ENCODE measurements at regions not wholly inside any gene's neighbourhood (a gene's known extent, or its start where the extent isn't known, plus 50 kb on each side); places are given as distances from the start of the nearest gene placed in this dataset.

- DNase-seq (ENCODE audit: low read depth) = no peak
- in situ Hi-C loops (cut with HindIII; ENCODE audit: low pct_unique_long_range_greater_than_20kb, low sequenced_read_pairs) = no loop called here
These were observed 306.4 kb downstream of the CXXC4 start for GRCh38 chr4:104188301-104188700.

- in situ Hi-C loops (cut with HindIII; ENCODE audit: low pct_unique_long_range_greater_than_20kb, low sequenced_read_pairs) = no loop called here
- DNase-seq (ENCODE audit: low read depth) = no peak
These were observed 325.3 kb downstream of the CXXC4 start for GRCh38 chr4:104169437-104169836.

- DNase-seq (ENCODE audit: low read depth) = no peak
- in situ Hi-C loops (cut with HindIII; ENCODE audit: low pct_unique_long_range_greater_than_20kb, low sequenced_read_pairs) = no loop called here
These were observed 327.9 kb downstream of the CXXC4 start for GRCh38 chr4:104166749-104167148.

GRCh38 chr4:104163820-104164219 is 330.9 kb downstream of the CXXC4 start:
- no peak for DNase-seq (ENCODE audit: low read depth)
- in situ Hi-C loops (cut with HindIII; ENCODE audit: low pct_unique_long_range_greater_than_20kb, low sequenced_read_pairs) = no loop called here

- no peak for DNase-seq (ENCODE audit: low read depth)
- in situ Hi-C loops (cut with HindIII; ENCODE audit: low pct_unique_long_range_greater_than_20kb, low sequenced_read_pairs) = no loop called here
These were observed 348.6 kb downstream of the CXXC4 start for GRCh38 chr4:104146048-104146447.

GRCh38 chr4:104138116-104138515 is 356.6 kb downstream of the CXXC4 start:
- in situ Hi-C loops (cut with HindIII; ENCODE audit: low pct_unique_long_range_greater_than_20kb, low sequenced_read_pairs) = no loop called here
- DNase-seq (ENCODE audit: low read depth) = no peak

- DNase-seq (ENCODE audit: low read depth) = no peak
- in situ Hi-C loops (cut with HindIII; ENCODE audit: low pct_unique_long_range_greater_than_20kb, low sequenced_read_pairs) = no loop called here
These were observed 365.5 kb downstream of the CXXC4 start for GRCh38 chr4:104129243-104129642.

GRCh38 chr4:104128850-104129213 is 365.9 kb downstream of the CXXC4 start:
- peak; percentile 50 for DNase-seq (ENCODE audit: low read depth)

GRCh38 chr4:104128031-104128849 is 366.5 kb downstream of the CXXC4 start:
- in situ Hi-C loops (cut with HindIII; ENCODE audit: low pct_unique_long_range_greater_than_20kb, low sequenced_read_pairs) = no loop called here
- no peak for DNase-seq (ENCODE audit: low read depth)

More at GRCh38 chr4:104128850-104129213, 365.9 kb downstream of the CXXC4 start:
- in situ Hi-C loops (cut with HindIII; ENCODE audit: low pct_unique_long_range_greater_than_20kb, low sequenced_read_pairs) = no loop called here

- in situ Hi-C loops (cut with HindIII; ENCODE audit: low pct_unique_long_range_greater_than_20kb, low sequenced_read_pairs) = no loop called here
- DNase-seq (ENCODE audit: low read depth) = no peak
These were observed 371.7 kb downstream of the CXXC4 start for GRCh38 chr4:104123021-104123420.

- no peak for DNase-seq (ENCODE audit: low read depth)
- in situ Hi-C loops (cut with HindIII; ENCODE audit: low pct_unique_long_range_greater_than_20kb, low sequenced_read_pairs) = no loop called here
These were observed 376.9 kb downstream of the CXXC4 start for GRCh38 chr4:104117776-104118175.

- in situ Hi-C loops (cut with HindIII; ENCODE audit: low pct_unique_long_range_greater_than_20kb, low sequenced_read_pairs) = no loop called here
- no peak for DNase-seq (ENCODE audit: low read depth)
These were observed 380.8 kb downstream of the CXXC4 start for GRCh38 chr4:104113850-104114249.

- no peak for DNase-seq (ENCODE audit: low read depth)
- in situ Hi-C loops (cut with HindIII; ENCODE audit: low pct_unique_long_range_greater_than_20kb, low sequenced_read_pairs) = no loop called here
These were observed 379.4 kb upstream of the TACR3 start for GRCh38 chr4:104099141-104099540.

- in situ Hi-C loops (cut with HindIII; ENCODE audit: low pct_unique_long_range_greater_than_20kb, low sequenced_read_pairs) = no loop called here
These were observed 373.5 kb upstream of the TACR3 start for GRCh38 chr4:104093247-104093646.

GRCh38 chr4:104073229-104073628 is 353.4 kb upstream of the TACR3 start:
- DNase-seq (ENCODE audit: low read depth) = no peak
- in situ Hi-C loops (cut with HindIII; ENCODE audit: low pct_unique_long_range_greater_than_20kb, low sequenced_read_pairs) = no loop called here

More at GRCh38 chr4:104093247-104093646, 373.5 kb upstream of the TACR3 start:
- no peak for DNase-seq (ENCODE audit: low read depth)

- no peak for DNase-seq (ENCODE audit: low read depth)
- in situ Hi-C loops (cut with HindIII; ENCODE audit: low pct_unique_long_range_greater_than_20kb, low sequenced_read_pairs) = no loop called here
These were observed 346.7 kb upstream of the TACR3 start for GRCh38 chr4:104066533-104066932.

GRCh38 chr4:104064646-104065577 is 345.1 kb upstream of the TACR3 start:
- DNase-seq (ENCODE audit: low read depth) = peak; percentile 16
- in situ Hi-C loops (cut with HindIII; ENCODE audit: low pct_unique_long_range_greater_than_20kb, low sequenced_read_pairs) = no loop called here

GRCh38 chr4:104063341-104063740 is 343.6 kb upstream of the TACR3 start:
- in situ Hi-C loops (cut with HindIII; ENCODE audit: low pct_unique_long_range_greater_than_20kb, low sequenced_read_pairs) = no loop called here
- DNase-seq (ENCODE audit: low read depth) = no peak

- DNase-seq (ENCODE audit: low read depth) = no peak
- in situ Hi-C loops (cut with HindIII; ENCODE audit: low pct_unique_long_range_greater_than_20kb, low sequenced_read_pairs) = no loop called here
These were observed 324.6 kb upstream of the TACR3 start for GRCh38 chr4:104044369-104044768.
